ENCODE measurements at regions not wholly inside any gene's neighbourhood (a gene's known extent, or its start where the extent isn't known, plus 50 kb on each side); places are given as distances from the start of the nearest gene placed in this dataset.

DNA sequence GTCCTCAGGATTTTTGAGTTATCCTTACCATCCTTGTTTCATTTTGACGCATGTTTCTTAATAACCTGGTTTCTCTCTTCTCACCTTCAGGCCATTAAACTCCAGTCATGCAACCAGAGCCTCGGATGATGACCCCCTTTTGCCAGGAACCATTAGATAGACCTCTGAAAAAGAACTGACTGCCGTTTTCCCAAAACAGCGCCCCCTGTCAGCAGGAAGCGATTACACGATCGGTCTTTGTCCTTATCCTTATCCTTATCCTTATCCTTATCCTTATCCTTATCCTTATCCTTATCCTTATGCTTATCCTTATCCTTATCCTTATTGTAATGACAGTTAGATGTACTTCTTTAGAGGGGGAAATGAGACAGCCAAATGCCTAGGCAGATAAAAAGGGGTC, 148.4 kb upstream of the ITM2A start:
- no peaks in the 10 kb centered on the region for H3K27me3 ChIP-seq
- no peak for TF ChIP-seq POLR2A (IDR thresholded peaks at IDR 0.05)
- TF ChIP-seq EP300 (IDR thresholded peaks at IDR 0.05) = no peak
- TF ChIP-seq, protein P1, sequence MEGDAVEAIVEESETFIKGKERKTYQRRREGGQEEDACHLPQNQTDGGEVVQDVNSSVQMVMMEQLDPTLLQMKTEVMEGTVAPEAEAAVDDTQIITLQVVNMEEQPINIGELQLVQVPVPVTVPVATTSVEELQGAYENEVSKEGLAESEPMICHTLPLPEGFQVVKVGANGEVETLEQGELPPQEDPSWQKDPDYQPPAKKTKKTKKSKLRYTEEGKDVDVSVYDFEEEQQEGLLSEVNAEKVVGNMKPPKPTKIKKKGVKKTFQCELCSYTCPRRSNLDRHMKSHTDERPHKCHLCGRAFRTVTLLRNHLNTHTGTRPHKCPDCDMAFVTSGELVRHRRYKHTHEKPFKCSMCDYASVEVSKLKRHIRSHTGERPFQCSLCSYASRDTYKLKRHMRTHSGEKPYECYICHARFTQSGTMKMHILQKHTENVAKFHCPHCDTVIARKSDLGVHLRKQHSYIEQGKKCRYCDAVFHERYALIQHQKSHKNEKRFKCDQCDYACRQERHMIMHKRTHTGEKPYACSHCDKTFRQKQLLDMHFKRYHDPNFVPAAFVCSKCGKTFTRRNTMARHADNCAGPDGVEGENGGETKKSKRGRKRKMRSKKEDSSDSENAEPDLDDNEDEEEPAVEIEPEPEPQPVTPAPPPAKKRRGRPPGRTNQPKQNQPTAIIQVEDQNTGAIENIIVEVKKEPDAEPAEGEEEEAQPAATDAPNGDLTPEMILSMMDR (IDR thresholded peaks at IDR 0.05) = no peak
- no peak for TF ChIP-seq POLR2AphosphoS5 (IDR thresholded peaks at IDR 0.05)
- no peaks in the 10 kb centered on the region for H3K36me3 ChIP-seq
- WGBS, 2 donors = 58 to 69% methylated on average over 7 of the region's 7 CpGs
- H3K4me3 ChIP-seq = no peak overlapping the region
- no peaks in the 10 kb centered on the region for H3K9me3 ChIP-seq
- DNase-seq (no peak), ATAC-seq (ENCODE audit: low FRiP score in 2 of 2) (no peak)
- no peaks in the 10 kb centered on the region for H3K4me1 ChIP-seq
- H3K27ac ChIP-seq = no peak overlapping the region

DNA sequence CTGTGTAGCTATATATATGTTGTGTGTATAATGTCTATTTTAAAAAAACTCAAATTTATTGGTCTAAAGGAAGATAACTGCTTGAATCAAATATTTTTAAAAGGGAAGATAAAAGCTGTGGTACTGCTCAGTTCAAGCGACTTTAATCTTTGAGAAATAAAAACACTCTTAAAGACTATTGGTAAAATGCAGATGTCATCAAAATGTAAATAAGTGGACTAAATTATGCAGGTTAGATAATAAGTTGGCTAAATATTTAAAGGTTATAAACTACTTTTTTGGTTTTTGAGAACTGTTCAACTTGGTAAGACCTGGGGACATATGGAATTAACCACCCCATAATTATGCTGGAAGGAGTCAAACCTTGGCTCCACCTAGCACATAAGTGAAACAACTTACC, 144.7 kb upstream of the ITM2A start:
- WGBS, 2 donors = 59 to 84% methylated on average over 1 of the region's 1 CpG

DNA sequence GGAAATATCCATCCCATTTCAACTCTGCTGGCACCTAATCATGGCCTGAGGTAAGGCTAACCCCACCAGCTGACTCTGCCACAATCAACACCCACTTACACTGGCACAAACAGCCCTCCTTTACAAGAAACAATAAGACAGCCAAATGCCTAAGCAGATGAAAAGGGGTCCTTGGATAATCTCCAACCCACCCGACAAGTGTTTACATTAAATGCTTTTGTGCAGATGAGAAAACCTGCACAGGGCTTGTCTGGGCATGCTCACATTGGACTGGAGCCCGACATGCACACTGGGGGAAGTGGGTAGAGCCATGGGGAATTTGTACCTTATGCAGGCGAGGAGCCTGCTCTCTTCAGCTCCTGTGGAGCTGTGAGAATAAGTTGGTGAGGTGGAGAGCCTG, 138.9 kb upstream of the ITM2A start:
- DNase-seq = no peak
- ATAC-seq (ENCODE audit: low FRiP score in 2 of 2) = no peak
- no peak overlapping the region for H3K4me3 ChIP-seq
- H3K36me3 ChIP-seq = no peaks in the 10 kb centered on the region
- WGBS, 2 donors = 45 to 51% methylated on average over 3 of the region's 3 CpGs
- H3K4me1 ChIP-seq = no peaks in the 10 kb centered on the region
- H3K27me3 ChIP-seq = no peaks in the 10 kb centered on the region
- no peak overlapping the region for H3K27ac ChIP-seq
- peaks cover 0 to 10% (median 2%) of the 10 kb centered on the region in 4 donors for H3K9me3 ChIP-seq
- TF ChIP-seq POLR2A (IDR thresholded peaks at IDR 0.05) (no peak), EP300 (IDR thresholded peaks at IDR 0.05) (no peak), POLR2AphosphoS5 (IDR thresholded peaks at IDR 0.05) (no peak)
- TF ChIP-seq, protein P1 (IDR thresholded peaks at IDR 0.05) = no peak

More for the DNA sequence above, 144.7 kb upstream of the ITM2A start:
- H3K4me1 ChIP-seq = no peaks in the 10 kb centered on the region
- no peak overlapping the region for H3K4me3 ChIP-seq
- peaks cover 0 to 4% (median 0%) of the 10 kb centered on the region in 4 donors for H3K9me3 ChIP-seq
- H3K27me3 ChIP-seq = no peaks in the 10 kb centered on the region
- H3K27ac ChIP-seq = no peak overlapping the region
- TF ChIP-seq POLR2A (IDR thresholded peaks at IDR 0.05) (no peak), EP300 (IDR thresholded peaks at IDR 0.05) (no peak), POLR2AphosphoS5 (IDR thresholded peaks at IDR 0.05) (no peak)
- TF ChIP-seq, protein P1 (IDR thresholded peaks at IDR 0.05) = no peak
- H3K36me3 ChIP-seq = no peaks in the 10 kb centered on the region
- no peak for DNase-seq
- no peak for ATAC-seq (ENCODE audit: low FRiP score in 2 of 2)

DNA sequence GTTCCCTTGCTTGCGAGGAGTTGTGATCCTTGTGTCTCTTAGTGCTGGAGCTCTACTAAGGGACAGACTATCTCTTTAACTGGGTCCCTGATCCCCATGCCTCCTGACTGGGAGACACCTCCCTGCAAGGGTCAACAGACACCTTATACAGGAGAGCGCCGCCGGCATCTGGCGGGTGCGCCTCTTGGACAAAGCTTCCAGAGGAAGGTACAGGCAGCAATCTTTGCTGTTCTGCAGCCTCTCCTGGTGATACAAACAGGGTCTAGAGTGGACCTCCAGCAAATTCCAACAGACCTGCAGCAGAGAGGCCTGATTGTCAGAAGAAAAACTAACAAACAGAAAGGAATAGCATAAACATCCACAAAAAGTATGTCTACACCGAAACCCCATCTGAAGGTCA, 115.6 kb upstream of the ITM2A start:
- no peak for TF ChIP-seq POLR2A (IDR thresholded peaks at IDR 0.05)
- no peak for TF ChIP-seq EP300 (IDR thresholded peaks at IDR 0.05)
- TF ChIP-seq, protein P1 (IDR thresholded peaks at IDR 0.05) = no peak
- no peak for TF ChIP-seq POLR2AphosphoS5 (IDR thresholded peaks at IDR 0.05)
- no peak overlapping the region for H3K4me3 ChIP-seq
- no peak overlapping the region for H3K27ac ChIP-seq
- WGBS, 2 donors = 94 to 97% methylated on average over 5 to 7 of the region's 7 CpGs
- peaks cover 0 to 3% (median 0%) of the 10 kb centered on the region in 4 donors for H3K9me3 ChIP-seq
- H3K27me3 ChIP-seq = no peaks in the 10 kb centered on the region
- no peaks in the 10 kb centered on the region for H3K4me1 ChIP-seq
- no peaks in the 10 kb centered on the region for H3K36me3 ChIP-seq
- DNase-seq (no peak), ATAC-seq (ENCODE audit: low FRiP score in 2 of 2) (no peak)

DNA sequence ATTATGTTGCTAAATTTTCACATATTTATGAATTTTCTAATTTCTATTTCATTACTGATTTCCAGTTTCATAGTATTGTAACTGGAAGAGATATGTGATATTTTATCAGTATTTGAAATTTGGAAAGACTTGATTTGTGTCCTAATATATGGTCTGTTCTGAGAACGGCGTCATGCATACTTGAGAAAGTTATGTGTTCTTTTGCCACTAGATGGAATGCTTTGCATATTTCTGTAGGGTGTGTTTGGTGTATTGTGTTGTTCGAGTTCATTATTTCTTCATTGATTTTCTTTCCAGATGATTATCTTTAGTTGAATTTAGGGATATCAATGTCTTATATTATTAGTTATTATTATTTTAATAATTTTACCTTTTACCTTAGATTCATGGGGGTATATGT, 110.6 kb upstream of the ITM2A start:
- H3K36me3 ChIP-seq = no peaks in the 10 kb centered on the region
- WGBS, 2 donors = 41 to 65% methylated on average over 3 of the region's 3 CpGs
- no peak overlapping the region for H3K27ac ChIP-seq
- no peak overlapping the region for H3K4me3 ChIP-seq
- no peaks in the 10 kb centered on the region for H3K27me3 ChIP-seq
- H3K9me3 ChIP-seq = no peaks in the 10 kb centered on the region
- H3K4me1 ChIP-seq = no peaks in the 10 kb centered on the region
- no peak for ATAC-seq (ENCODE audit: low FRiP score in 2 of 2)
- DNase-seq = no peak
- no peak for TF ChIP-seq POLR2AphosphoS5 (IDR thresholded peaks at IDR 0.05)
- no peak for TF ChIP-seq POLR2A (IDR thresholded peaks at IDR 0.05)
- TF ChIP-seq EP300 (IDR thresholded peaks at IDR 0.05) = no peak
- TF ChIP-seq, protein P1 (IDR thresholded peaks at IDR 0.05) = no peak
